Ovary (tissue), 7 donors: ENCODE measurements at regions not wholly inside any gene's neighbourhood (a gene's known extent, or its start where the extent isn't known, plus 50 kb on each side); places are given as distances from the start of the nearest gene placed in this dataset.

ENCODE experiments used
- DNase-seq, 5 donors: peaks; one replicate each; pipeline ENCODE4 v3.0.0-alpha.2; 2019 to 2020
- H3K27ac ChIP-seq, 2 donors: fragments of 200-600 bp; one replicate each; pipeline versions ENCODE4 v1.5.1 to v1.8.0; 2019 to 2022
- H3K27me3 ChIP-seq: fragments of 200-600 bp; one replicate; pipeline ENCODE4 v1.8.0; 2022
- H3K36me3 ChIP-seq: fragments of 200-600 bp; sonication (generic); one replicate; pipeline ENCODE4 v1.5.1; 2019
- H3K4me1 ChIP-seq: one replicate; pipeline ENCODE4 v1.8.1; 2013; ENCODE audit warnings: mild to moderate bottlenecking, moderate library complexity; ENCODE audit not compliant: insufficient read depth
- H3K4me3 ChIP-seq: fragments of 200-600 bp; sonication (generic); one replicate; pipeline ENCODE4 v1.5.1; 2017
- H3K9me3 ChIP-seq, 2 donors: fragments of 200-600 bp in 1 of 2; sonication (generic) in 1 of 2; one replicate each; pipeline versions ENCODE4 v1.5.1 to v1.8.1; 2013 to 2019; ENCODE audit warnings: mild to moderate bottlenecking in 1 of 2, moderate library complexity in 1 of 2
- CTCF ChIP-seq, 3 donors: fragments of 450-650 bp in 2 of 3; fragments of 200-600 bp in 1 of 3; IDR thresholded peaks; one replicate each; pipeline versions ENCODE4 v1.5.1 to v1.8.0; 2016 to 2022; ENCODE audit warnings: antibody characterized with exemption in 3 of 3, mild to moderate bottlenecking in 1 of 3
- EP300 ChIP-seq: sonication (generic); formaldehyde crosslinking; IDR thresholded peaks from one replicate; pipeline ENCODE4 v1.6.1; 2017; ENCODE audit warnings: antibody characterized with exemption
- POLR2A ChIP-seq: fragments of 450-650 bp; IDR thresholded peaks from one replicate; pipeline ENCODE4 v1.6.1; 2017; ENCODE audit warnings: antibody characterized with exemption, mild to moderate bottlenecking, moderate library complexity
- WGBS, 3 donors: extraction: QIAGEN DNeasy Blood & Tissue Kit in 1 of 3; methylation state at CpG; one replicate each; pipeline versions ENCODE4 v1.1.5 to v1.1.7; 2013 to 2017; 5-methylcytosine and 5-hydroxymethylcytosine counted together
- intact Hi-C, 4 donors: fragments of 100-400 bp; cut with DNase I; formaldehyde crosslinking; loops; one replicate each; pipeline versions ENCODE4 v1.11.0 to v1.15.1; 2022 to 2023
- donor health status: DM: no; HTN: no; CAD: no; lungs with moderate emphysema.
- donor health status: DM: no; HTN: no; CAD: no.
- donor health status: Bipolar disorder and iron deficiency.
- donor health status: DM: no; HTN: no; CAD: no.
- donor health status: DM: yes; HTN: yes; CAD: no.

GRCh38 chr4:137754652-137755471 is 222.6 kb upstream of the PCDH18 start:
- Histone ChIP-seq H3K4me3 (no peak overlapping the region), H3K27me3 (no peaks in the 10 kb centered on the region), H3K9me3 (no peaks in the 10 kb centered on the region), H3K27ac (no peak overlapping the region), H3K4me1 (no peaks in the 10 kb centered on the region), H3K36me3 (no peaks in the 10 kb centered on the region)
- WGBS, 3 donors = 26 to 69% (median 56%) methylated on average over 1 of the region's 1 CpG
- intact Hi-C loops = no loop called here
- DNase-seq = no peak
- TF ChIP-seq CTCF (IDR thresholded peaks at IDR 0.05) = no peak
- no peak for TF ChIP-seq POLR2A
- no peak for TF ChIP-seq EP300

- Histone ChIP-seq H3K27me3 (no peaks in the 10 kb centered on the region), H3K9me3 (no peaks in the 10 kb centered on the region), H3K4me1 (no peaks in the 10 kb centered on the region), H3K36me3 (no peaks in the 10 kb centered on the region), H3K27ac (no peak overlapping the region), H3K4me3 (no peak overlapping the region)
- DNase-seq = no peak
- intact Hi-C loops = no loop called here
- no peak for TF ChIP-seq CTCF (IDR thresholded peaks at IDR 0.05)
Measured at GRCh38 chr4:137749466-137749865, 217.2 kb upstream of the PCDH18 start.

- no peak for DNase-seq
- Histone ChIP-seq H3K27me3 (no peaks in the 10 kb centered on the region), H3K27ac (no peak overlapping the region), H3K4me1 (no peaks in the 10 kb centered on the region), H3K36me3 (no peaks in the 10 kb centered on the region), H3K9me3 (no peaks in the 10 kb centered on the region), H3K4me3 (no peak overlapping the region)
- 10 to 16% (median 12%) methylated on average over 3 of the region's 3 CpGs for WGBS, 3 donors
- TF ChIP-seq EP300 (no peak), CTCF (IDR thresholded peaks at IDR 0.05) (no peak), POLR2A (no peak)
- intact Hi-C loops = no loop called here
Measured at GRCh38 chr4:137748616-137749015, 216.3 kb upstream of the PCDH18 start.

- no peak for TF ChIP-seq EP300
- TF ChIP-seq CTCF (IDR thresholded peaks at IDR 0.05) = no peak
- TF ChIP-seq POLR2A = no peak
- no peaks in the 10 kb centered on the region for H3K36me3 ChIP-seq
- H3K9me3 ChIP-seq = no peaks in the 10 kb centered on the region
- no peak for DNase-seq
- intact Hi-C loops = no loop called here
- H3K27me3 ChIP-seq = no peaks in the 10 kb centered on the region
- no peak overlapping the region for H3K4me3 ChIP-seq
- H3K4me1 ChIP-seq = no peaks in the 10 kb centered on the region
- 8 to 36% (median 16%) methylated on average over 1 of the region's 1 CpG for WGBS, 3 donors
- no peak overlapping the region for H3K27ac ChIP-seq
Measured at GRCh38 chr4:137740141-137740540, 207.8 kb upstream of the PCDH18 start.
